ENCODE measurements at regions not wholly inside any gene's neighbourhood (a gene's known extent, or its start where the extent isn't known, plus 50 kb on each side); places are given as distances from the start of the nearest gene placed in this dataset.
A peak's percentile ranks its signal among the peaks of the same experiment; 100 is the strongest.
"Not testable (repeated sequence)": the region's sequence is repeated elsewhere in the genome, so short reads cannot be mapped to it uniquely, and the experiment has no call there.

DNA sequence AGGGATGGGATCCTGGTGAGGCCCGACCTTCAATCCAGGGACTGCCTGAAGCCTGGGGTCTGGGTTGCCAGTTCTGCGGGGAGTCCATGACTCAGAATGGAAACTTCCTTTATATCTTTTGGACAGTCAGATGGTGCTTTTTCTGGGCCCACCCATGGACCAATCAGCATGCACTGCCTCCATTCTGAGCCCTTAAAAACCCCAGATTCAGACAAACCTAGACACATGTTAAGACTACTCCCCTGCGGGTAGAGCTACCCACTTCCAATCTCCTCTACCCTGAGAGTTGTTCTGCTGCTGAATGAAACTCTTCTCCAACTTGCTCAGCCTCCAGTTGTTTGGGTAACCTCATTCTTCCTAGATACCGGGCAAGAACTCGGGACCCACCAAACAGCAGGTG lies 1315.2 kb upstream of the MIR17HG start:
- no peak for DNase-seq

DNA sequence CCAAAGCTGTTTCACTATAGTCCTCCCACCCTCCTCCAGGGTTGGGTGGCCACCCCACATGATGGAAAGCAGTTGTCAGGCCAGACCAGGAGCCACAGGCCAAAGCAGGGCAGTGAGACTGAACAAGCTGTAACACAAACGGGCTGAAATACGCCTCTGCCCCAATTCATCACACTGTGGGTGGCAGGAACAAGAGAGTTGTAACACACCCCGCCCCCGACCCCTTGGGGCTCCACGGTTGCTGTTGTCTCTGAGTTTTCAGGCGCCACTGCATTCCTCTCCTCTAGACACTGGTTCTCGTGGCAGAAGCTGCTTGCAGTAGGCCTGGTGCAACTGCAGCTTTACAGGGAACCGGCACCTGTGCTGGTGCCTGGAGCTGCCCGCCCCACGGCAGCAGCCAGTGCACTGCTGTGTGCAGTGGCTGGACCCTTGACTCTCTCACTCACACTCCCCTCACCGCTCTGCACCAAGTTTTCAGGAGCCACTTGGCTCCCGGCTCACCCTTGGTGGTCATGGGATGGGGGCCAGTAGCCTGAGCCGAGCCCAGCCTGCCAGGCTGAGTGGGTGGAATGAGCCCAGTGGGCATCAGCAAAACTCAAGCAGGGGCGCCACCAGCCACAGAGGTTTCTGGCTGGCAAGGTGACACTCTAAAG lies 1314.5 kb upstream of the MIR17HG start:
- peak in 1 of 56 donors; percentile 1 for DNase-seq

DNA sequence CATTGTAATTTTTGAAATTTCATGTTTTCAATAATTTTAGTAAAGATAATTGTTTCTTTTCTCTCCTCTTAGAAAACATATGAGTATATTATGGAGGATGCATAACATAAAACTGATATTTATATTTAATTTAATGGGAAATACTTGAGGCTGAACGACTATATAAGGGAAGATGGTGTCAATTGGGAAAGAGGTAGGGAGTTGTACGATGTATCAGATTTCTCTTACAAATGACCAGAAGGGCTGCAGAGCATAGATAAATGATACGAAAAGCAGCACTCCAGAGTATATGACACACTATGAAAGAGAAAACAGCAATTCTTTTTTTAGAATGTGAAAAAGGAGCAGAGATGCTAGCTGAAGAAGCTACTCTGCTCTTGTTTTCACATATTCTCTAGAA lies 1308.0 kb upstream of the MIR17HG start:
- no peak for DNase-seq

DNA sequence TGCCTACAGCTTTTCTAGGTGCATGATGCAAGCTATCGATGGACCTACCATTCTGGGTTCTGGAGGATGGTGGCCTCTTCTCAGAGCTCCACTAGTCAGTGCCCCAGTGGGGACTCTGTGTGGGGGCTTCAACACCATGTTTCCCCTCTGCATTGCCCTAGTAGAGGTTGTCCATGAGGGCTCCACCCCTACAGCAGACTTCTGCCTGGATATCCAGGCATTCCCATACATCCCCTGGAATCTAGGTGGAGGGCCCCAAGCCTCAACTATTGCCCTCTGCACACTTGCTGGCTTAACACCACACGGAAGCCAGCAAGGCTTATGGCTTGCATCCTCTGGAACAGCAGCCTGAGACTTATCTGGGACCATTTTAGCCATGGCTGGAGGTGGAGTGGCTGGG lies 1299.9 kb upstream of the MIR17HG start:
- DNase-seq: no peak

DNA sequence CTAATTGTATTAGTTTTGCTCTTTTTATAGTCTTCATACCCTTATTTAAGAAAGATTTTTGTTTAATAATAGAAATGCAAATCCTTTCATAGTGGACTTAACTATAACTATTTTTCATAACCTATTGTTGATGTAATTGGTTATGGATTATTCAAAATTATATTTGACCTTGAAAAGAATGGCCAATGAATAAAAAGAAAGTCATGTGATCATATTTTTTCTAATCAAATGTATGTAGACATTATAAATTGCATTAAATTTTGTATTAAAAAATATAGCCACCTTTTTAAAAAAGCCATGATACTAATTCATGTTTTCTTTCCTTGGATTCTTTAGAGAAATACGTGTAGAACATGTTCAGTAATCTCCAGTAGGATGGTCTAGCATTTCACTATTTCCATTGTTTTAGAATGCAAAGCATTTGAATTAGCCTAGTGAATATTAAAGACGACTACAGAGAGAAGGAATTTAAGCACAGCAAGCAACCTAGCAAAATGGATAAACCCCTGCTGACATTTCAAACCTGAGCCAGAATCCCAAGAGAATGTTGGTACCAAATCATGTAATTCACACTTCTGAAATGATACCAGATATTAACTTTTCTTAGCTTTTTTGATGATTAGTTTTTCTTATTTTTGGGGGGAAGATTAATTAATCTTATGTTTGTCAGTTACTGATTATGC lies 1297.4 kb upstream of the MIR17HG start:
- DNase-seq: no peak

DNA sequence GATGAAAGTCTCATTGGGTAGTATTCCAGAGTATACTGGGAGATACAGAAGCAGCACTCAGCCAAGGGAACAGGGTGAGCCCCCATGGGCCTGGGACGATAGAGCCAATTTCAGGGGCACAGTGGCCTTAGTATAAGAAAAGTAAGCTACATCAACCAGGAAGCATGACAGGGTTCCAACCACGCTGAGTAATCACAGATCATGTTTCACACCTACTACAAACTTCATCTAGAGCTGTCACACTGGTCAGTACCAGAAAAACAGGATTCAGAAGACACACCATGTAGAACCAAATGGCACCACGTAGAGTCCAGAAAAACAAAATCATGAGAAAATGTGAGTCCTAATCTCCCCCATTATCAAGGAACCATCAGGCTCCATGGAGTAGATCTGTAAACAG lies 1292.4 kb upstream of the MIR17HG start:
- no peak for DNase-seq

DNA sequence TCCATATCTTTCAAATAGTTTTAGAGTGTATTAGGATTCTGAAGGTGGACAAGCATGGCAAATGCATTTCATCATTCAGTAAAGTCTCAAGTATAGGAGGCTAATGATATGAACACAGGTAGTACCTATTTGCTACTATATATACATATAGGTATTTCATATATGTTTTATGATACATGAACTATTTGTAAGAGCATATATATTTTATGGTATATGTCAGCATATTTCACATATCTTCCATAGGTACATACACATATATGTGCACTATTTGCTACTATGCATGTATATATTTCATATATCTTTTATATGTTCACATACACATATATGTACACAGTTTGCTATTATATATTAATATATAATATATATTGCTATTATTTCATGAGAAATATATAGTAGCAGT lies 1291.7 kb upstream of the MIR17HG start:
- no peak for DNase-seq

DNA sequence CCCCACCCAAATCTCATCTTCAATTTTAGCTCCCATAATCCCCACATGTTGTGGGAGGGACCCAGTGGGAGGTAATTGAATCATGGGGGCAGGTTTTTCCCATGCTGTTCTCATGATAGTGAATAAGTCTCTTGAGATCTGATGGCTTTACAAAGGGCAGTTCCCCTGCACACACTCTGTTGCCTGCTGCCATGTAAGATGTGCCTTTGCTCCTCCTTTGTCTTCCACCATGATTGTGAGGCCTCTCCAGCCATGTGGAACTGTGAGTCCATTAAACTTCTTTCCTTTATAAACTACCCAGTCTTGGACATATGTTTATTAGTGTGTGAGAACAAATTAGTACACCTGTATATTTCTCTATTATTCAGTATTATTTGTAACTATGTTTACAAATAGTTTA lies 1283.3 kb upstream of the MIR17HG start:
- not testable (repeated sequence) for DNase-seq

DNA sequence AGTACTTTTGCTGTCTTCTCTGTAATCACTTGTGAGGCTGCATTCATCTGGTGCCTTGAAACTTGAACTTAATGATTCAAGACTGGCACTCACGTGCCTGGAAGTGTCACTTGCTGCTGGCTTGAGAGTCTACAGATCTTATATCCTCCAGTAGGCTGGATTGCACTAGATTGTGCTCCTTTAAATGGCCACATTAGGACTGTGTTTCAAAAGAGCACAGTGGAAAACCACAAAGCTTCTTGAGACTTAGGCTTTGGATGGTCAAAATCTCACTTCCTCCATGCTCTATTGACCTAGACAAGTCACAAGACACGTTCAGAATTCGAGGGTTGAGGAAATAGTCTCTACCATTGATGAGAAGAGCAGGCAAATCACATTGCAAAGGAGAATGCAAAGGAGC lies 1278.8 kb upstream of the MIR17HG start:
- DNase-seq: no peak

DNA sequence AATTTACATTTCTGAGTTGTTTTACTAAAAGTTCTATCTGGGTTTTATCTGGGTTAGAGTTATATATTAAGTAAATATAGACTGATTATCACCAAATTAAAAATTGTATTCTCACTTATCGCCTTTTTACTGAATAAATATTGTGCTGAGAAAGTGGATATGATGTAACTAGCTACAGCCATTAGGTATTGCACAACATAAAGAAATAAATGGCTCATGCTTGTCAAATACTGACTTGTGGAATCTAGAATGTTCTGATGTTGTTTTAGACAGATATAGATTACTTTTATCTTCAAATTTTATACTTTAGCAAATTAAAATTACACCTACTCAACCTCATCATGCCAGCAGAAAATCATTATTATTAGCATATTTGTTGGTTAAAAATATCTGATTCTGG lies 1277.1 kb upstream of the MIR17HG start:
- no peak for DNase-seq

DNA sequence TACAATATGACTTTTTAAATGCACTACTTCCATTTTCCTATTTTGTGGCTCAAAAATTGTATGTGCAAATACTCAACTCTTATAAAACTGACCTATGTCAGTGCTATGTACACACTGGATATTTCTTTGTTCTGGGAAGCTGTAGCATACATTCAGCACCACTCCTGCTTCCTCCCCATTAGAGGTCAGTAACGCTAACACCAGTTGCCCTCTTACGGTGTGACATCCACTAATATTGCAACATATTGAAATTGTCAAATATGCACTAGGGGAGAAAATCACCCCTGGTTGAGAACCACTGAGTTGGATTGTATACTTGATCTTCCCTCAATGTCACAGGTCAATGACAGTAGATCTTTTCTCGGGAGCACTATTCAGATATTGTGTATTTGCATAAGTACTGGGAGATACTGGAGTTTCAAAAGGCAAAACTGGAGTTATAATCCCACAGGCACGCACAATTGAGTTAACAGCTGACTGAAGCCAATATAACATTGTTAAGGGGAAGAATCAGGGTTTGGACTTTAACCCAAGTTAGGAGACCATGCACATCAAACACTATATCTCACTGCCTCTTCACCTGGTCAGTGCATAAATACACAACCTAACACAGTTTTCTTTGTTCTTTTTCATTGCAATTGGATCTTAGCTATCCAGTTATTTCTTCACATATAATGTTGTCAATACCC lies 1276.5 kb upstream of the MIR17HG start:
- no peak for DNase-seq

DNA sequence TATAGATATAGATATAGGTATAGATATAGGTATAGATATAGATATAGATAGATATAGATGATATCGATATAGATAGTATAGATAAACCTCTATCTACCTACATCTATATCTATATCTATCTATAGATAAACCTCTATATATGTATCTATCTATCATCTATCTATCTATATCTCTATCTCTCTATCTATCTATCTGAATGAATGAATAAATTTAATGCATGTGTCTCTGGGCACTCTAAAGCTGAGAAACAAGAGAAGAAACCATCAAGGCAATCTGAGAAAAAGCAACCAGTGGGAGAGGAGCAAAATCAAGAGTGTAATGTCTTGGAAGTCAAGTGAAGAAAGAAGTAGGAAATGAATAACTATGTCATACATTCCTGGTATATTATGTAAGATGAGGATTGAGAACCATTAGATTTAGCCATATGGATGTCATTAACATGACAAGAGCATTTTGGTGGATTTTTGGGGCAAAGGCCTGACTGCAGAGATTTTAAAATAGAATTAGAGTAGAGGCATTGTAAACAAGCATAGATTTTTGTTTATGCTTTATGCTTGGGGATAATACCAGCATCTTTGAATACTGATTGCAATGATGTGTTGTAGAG lies 1262.7 kb upstream of the MIR17HG start:
- no peak for DNase-seq

DNA sequence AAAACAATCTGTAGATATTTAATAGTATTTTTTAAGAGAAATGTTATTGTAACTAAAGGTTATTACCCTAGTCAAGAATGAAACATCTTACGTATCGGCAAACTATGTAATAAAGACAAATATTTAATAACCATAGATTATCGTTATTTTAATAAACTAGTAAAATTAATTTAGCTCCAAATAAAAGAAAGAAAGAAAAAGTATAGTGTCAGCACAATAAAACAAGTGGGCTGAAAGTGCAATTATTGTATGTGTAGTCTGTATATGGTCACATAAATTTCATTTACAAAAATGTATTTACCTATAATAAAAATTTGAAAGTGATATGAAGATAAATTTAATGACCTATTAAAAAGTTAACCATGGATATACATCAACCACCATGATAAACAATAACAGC lies 1258.4 kb upstream of the MIR17HG start:
- DNase-seq: no peak

DNA sequence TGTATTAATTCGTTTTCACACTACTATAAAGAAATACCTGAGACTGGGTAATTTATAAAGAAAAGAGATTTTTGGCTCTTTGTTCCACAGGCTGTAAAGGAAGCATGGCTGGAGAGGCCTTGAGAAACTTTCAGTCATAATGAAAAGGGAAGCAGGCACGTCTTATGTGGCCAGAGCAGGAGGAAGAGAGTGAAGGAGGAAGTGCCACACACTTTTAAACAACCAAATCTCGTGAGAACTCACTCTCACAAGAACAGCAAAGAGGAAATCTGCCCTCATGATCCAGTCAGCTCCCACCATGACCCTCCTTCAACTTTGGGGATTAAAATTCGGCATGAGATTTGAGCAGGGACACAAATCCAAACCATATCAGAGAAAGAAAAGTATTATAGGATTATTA lies 1255.9 kb upstream of the MIR17HG start:
- DNase-seq: no peak

DNA sequence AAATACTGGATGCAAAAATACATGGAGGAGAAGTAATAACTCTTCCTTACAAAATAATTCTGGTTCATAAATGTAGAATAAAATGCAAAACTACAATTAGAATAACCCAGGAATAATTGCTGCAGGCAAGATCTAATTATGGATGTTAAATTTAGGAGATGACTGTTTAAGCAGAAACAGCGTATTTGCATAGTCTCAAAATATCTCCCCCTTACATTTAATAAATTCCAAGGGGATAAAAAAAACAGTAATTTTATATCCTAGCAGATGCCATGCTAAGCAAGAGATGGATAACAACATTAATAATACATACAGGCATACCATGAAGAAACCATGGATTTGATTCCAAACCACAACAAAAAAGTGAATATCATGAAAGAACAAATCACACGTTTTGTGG lies 1253.1 kb upstream of the MIR17HG start:
- no peak for DNase-seq

DNA sequence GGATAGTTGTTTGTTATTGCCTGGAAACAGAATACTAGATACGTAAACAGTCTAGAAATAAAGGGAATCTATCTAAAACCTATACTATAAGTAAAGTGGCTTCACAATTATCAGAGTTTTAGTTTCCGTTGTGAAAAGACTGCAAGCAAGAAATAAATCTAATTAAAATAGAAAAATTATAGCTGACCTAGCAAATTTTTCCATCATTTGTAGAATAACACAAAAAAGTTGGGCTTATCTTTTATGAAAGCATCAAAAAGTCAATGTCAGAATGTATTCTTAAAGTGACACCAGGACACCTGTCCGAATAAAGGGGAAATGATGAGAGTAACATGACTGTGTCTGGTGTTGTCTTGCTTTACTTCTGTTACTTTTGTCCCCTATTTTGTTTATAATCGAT lies 1248.9 kb upstream of the MIR17HG start:
- no peak for DNase-seq

DNA sequence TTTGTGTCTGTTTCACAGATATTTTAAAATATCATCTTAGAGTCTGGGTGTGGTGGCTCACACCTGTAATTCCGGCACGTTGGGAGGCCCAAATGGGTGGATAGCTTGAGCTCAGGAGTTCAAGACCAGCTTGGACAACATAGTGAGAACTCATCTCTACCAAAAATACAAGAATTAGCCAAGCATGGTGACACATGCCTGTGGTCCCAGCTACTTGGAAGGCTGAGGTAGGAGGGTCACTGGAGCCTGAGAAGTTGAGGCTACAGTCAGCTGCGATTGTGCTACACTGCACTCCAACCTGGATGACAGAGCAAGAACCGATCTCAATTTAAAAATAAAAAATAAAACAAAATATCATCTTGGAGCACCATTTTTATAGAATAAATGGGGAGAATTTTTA lies 1247.6 kb upstream of the MIR17HG start:
- no peak for DNase-seq

DNA sequence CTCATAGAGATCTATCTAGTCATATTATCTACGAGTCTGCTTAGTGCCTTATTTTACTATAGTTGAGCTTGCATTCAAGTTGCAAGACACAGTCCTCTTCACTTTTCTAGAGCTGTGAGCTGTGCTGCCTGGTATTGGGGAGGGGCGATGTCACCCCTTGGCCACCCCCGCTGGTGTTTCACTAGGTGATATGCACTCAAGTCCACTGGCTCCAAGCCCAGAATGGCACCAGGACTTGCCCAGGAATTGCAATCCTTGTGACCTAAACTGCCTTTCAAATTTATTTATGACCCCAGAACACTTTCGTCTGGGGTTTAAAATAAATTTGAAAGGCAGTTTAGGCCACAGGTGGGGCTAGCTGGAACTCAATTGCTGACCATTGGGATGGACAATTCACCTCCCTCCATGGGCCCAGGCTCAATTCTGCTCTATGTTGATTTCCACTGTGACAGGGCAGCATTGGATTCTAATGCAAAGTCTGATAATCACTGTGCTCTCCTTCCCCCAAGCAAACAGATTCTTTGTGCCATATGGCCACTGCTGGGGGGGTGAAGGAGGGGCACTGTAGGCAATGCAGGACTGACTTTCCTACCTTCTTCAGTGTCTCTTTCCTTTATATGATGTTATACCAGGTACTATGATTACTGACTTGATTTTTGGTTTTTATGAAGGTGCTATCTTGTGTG lies 1244.2 kb upstream of the MIR17HG start:
- no peak for DNase-seq

DNA sequence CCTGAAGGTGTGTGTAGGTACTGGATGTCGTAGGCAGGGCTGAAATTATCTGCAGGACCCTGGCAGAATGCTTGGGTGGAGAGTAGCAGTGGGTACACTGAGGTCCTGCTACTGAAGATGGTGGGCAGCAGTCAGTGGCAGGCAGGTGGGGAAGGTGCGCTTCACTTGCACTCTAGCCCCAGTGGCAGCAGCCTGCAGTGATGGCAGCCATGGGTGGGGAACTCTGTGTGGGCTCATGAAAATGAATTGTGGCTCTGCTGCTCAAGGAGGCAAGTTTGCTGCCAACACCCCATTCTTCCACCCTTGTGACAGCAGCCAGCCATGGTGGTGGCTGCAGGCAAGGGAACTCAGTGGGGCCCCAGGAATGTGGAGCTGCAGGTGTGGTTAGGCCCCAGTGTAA lies 1242.7 kb upstream of the MIR17HG start:
- DNase-seq: no peak

DNA sequence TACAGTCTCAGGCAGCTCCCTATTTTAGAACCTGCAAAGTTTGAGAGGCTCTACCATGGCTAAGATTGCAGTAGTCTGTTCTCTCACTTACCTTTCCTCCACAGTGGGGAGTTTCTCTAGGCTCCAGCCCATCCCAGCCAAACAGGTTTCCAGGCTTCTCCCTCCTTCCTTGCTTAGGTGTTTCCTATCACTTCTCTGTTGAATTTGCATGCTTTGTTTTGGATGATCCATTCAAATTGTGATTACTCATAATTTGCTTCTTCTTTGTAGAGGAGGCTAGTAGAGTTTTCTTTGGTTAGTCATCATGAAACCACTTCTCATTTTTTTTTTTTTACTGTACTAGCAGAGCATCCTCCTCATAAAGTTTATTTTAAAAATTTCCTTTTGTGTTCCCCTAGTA lies 1242.2 kb upstream of the MIR17HG start:
- no peak for DNase-seq

DNA sequence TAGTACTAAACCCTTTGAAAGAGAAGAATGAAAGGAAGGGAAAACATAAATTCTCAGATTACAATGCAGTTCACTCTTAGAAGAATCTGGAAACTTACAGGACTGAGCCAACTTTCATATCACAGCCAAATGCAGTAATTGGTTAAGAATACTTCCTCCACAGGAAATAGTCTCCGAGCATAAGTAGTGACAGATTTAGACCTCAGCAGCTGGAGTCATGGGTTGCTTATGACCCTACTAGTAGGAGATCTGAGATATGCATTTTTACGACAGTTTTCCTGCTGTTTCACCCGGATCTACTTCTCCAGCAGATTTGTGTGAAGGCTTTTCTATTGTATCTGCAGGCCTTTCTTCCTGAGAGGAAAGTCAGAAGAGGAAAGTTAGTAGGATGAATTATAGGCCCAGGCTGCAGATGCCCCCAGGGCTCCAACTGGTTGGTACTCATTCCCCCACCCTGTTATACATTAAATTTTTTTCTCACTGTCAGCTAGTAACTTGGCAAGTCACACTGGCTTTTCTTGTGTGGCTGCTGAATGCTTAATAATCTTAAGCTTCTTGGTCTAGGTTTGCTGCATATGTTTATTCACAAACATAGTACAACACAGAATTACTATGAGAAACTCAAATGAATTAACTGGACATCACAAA lies 1241.5 kb upstream of the MIR17HG start:
- no peak for DNase-seq
